GM21576 (cell line): ENCODE measurements at regions not wholly inside any gene's neighbourhood (a gene's known extent, or its start where the extent isn't known, plus 50 kb on each side); places are given as distances from the start of the nearest gene placed in this dataset.
"Not testable (repeated sequence)": the region's sequence is repeated elsewhere in the genome, so short reads cannot be mapped to it uniquely, and the experiment has no call there.

Experiments used
- ATAC-seq: cut with Tn5 transposase; IDR thresholded peaks from one replicate; pipeline ENCODE4 v1.9.1; 2021; ENCODE audit warnings: mild to moderate bottlenecking, moderate library complexity; ENCODE audit not compliant: unreplicated experiment

GRCh38 chr15:20292422-20293005, 249.1 kb downstream of the GOLGA6L6 start:
- not testable (repeated sequence) for ATAC-seq

- ATAC-seq: not testable (repeated sequence)
Measured at GRCh38 chr15:20291616-20292015, 250.0 kb downstream of the GOLGA6L6 start.

GRCh38 chr15:20290606-20291005, 251.0 kb downstream of the GOLGA6L6 start:
- not testable (repeated sequence) for ATAC-seq

GRCh38 chr15:20289538-20290103, 252.0 kb downstream of the GOLGA6L6 start:
- not testable (repeated sequence) for ATAC-seq

GRCh38 chr15:20288800-20289537, 252.6 kb downstream of the GOLGA6L6 start:
- not testable (repeated sequence) for ATAC-seq

GRCh38 chr15:20286559-20286958, 255.0 kb downstream of the GOLGA6L6 start:
- not testable (repeated sequence) for ATAC-seq

- ATAC-seq: not testable (repeated sequence)
Measured at GRCh38 chr15:20285696-20286300, 255.8 kb downstream of the GOLGA6L6 start.

- not testable (repeated sequence) for ATAC-seq
Measured at GRCh38 chr15:20284891-20285535, 256.6 kb downstream of the GOLGA6L6 start.

- ATAC-seq: not testable (repeated sequence)
Measured at GRCh38 chr15:20283651-20284050, 257.9 kb downstream of the GOLGA6L6 start.

- ATAC-seq: not testable (repeated sequence)
Measured at GRCh38 chr15:20282491-20282943, 259.1 kb downstream of the GOLGA6L6 start.

- not testable (repeated sequence) for ATAC-seq
Measured at GRCh38 chr15:20281567-20282275, 259.9 kb downstream of the GOLGA6L6 start.

- ATAC-seq: no peak
Measured at GRCh38 chr15:20280933-20281463, 260.6 kb downstream of the GOLGA6L6 start.

- not testable (repeated sequence) for ATAC-seq
Measured at GRCh38 chr15:20280141-20280932, 261.3 kb downstream of the GOLGA6L6 start.

GRCh38 chr15:20279056-20279455, 262.5 kb downstream of the GOLGA6L6 start:
- ATAC-seq: not testable (repeated sequence)

- ATAC-seq: not testable (repeated sequence)
Measured at GRCh38 chr15:20278376-20278775, 263.2 kb downstream of the GOLGA6L6 start.

GRCh38 chr15:20277451-20277850, 264.1 kb downstream of the GOLGA6L6 start:
- ATAC-seq: not testable (repeated sequence)

- ATAC-seq: not testable (repeated sequence)
Measured at GRCh38 chr15:20276312-20277114, 265.1 kb downstream of the GOLGA6L6 start.

GRCh38 chr15:20275373-20275967, 266.1 kb downstream of the GOLGA6L6 start:
- not testable (repeated sequence) for ATAC-seq
